H1 (cell line): ENCODE measurements at regions not wholly inside any gene's neighbourhood (a gene's known extent, or its start where the extent isn't known, plus 50 kb on each side); places are given as distances from the start of the nearest gene placed in this dataset.
A peak's percentile ranks its signal among the peaks of the same experiment; 100 is the strongest.

ENCODE experiments used
- CTCF ChIA-PET: fragments of 300-600 bp; sonication (Branson Sonifier 250); formaldehyde crosslinking; loops from one replicate; lab custom pipeline; 2021; ENCODE audit not compliant: partially characterized antibody; lab: Charles Lee
- POLR2A ChIA-PET: fragments of 300-600 bp; sonication (Branson Sonifier 250); formaldehyde crosslinking; loops from one replicate; lab custom pipeline; 2021; ENCODE audit warnings: inconsistent platforms; ENCODE audit not compliant: partially characterized antibody; lab: Charles Lee
- DNase-seq, 2 experiments: peaks; one replicate each; pipeline versions ENCODE4 v3.0.0 to v3.0.0-alpha.2; 2010 to 2022; ENCODE audit warnings: low spot score in 2 of 2, low read depth in 1 of 2, mixed read lengths in 1 of 2
- FAIRE-seq: peaks from 2 replicates; lab custom pipeline; 2011; peaks lifted over from hg19 to GRCh38; lab: Jason Lieb, UNC
- H2AFZ ChIP-seq: 2 replicates; pipeline ENCODE4 v1.8.1; 2012; ENCODE audit warnings: low read length, inconsistent platforms
- H2AK5ac ChIP-seq: 2 replicates; pipeline ENCODE4 v1.6.1; 2013; ENCODE audit warnings: low read depth, low read length
- H2BK120ac ChIP-seq: replicated peaks from 2 replicates; pipeline ENCODE3; 2013; ENCODE audit warnings: low read depth, low read length, inconsistent platforms
- H2BK12ac ChIP-seq: 2 replicates; pipeline ENCODE4 v1.6.1; 2013; ENCODE audit warnings: low read depth, low read length
- H2BK15ac ChIP-seq: 2 replicates; pipeline ENCODE4 v1.6.1; 2013; ENCODE audit warnings: low read length
- H2BK20ac ChIP-seq: 2 replicates; pipeline ENCODE4 v1.6.1; 2013; ENCODE audit warnings: low read length
- H2BK5ac ChIP-seq: 2 replicates; pipeline ENCODE4 v1.6.1; 2013; ENCODE audit warnings: low read depth, low read length
- H3K14ac ChIP-seq: 2 replicates; pipeline ENCODE4 v1.6.1; 2013; ENCODE audit warnings: inconsistent platforms; ENCODE audit not compliant: insufficient read length
- H3K18ac ChIP-seq: 2 replicates; pipeline ENCODE4 v1.6.1; 2013; ENCODE audit warnings: low read length; ENCODE audit errors: extremely low read depth
- H3K23ac ChIP-seq: 2 replicates; pipeline ENCODE4 v1.6.1; 2013; ENCODE audit warnings: inconsistent platforms; ENCODE audit not compliant: insufficient read length
- H3K23me2 ChIP-seq: 2 replicates; pipeline ENCODE4 v1.6.1; 2013; ENCODE audit warnings: low read depth, low read length
- H3K27ac ChIP-seq: 2 replicates; pipeline ENCODE4 v1.6.1; 2011; ENCODE audit warnings: low read depth, low read length, inconsistent platforms
- H3K27me3 ChIP-seq, 4 experiments: replicated peaks in 1 of 4; 1 replicate in 1 of 4; 2 replicates in 3 of 4; pipeline versions ENCODE4 v1.6.1 to v1.8.1; 2011 to 2013; ENCODE audit warnings: low read length in 3 of 4, mild to moderate bottlenecking in 3 of 4, inconsistent platforms in 2 of 4, mixed read lengths in 2 of 4, moderate library complexity in 1 of 4; ENCODE audit not compliant: control insufficient read depth in 3 of 4, insufficient read depth in 3 of 4; ENCODE audit errors: extremely low read depth in 1 of 4
- H3K36me3 ChIP-seq, 4 experiments: 2 replicates each; pipeline versions ENCODE4 v1.6.1 to v1.8.1; 2011 to 2013; ENCODE audit warnings: mild to moderate bottlenecking in 4 of 4, low read length in 3 of 4, moderate library complexity in 2 of 4, control low read depth in 1 of 4, inconsistent platforms in 1 of 4; ENCODE audit not compliant: insufficient read depth in 4 of 4, control insufficient read depth in 2 of 4
- H3K4ac ChIP-seq: replicated peaks from 2 replicates; pipeline ENCODE3; 2013; ENCODE audit warnings: low read length, low read depth, mixed read lengths, inconsistent platforms; ENCODE audit not compliant: insufficient read length
- H3K4me1 ChIP-seq, 4 experiments: replicated peaks in 1 of 4; 1 replicate in 1 of 4; 2 replicates in 3 of 4; pipeline versions ENCODE4 v1.6.1 to v1.8.1; 2011 to 2013; ENCODE audit warnings: low read length in 3 of 4, inconsistent platforms in 2 of 4, mixed read lengths in 1 of 4; ENCODE audit not compliant: insufficient read depth in 4 of 4, control insufficient read depth in 3 of 4
- H3K4me2 ChIP-seq, 2 experiments: 2 replicates each; pipeline versions ENCODE4 v1.6.1 to v1.8.1; 2011 to 2013; ENCODE audit warnings: low read depth in 2 of 2, low read length in 2 of 2, control low read depth in 1 of 2, inconsistent platforms in 1 of 2, mild to moderate bottlenecking in 1 of 2; ENCODE audit not compliant: insufficient read depth in 1 of 2
- H3K4me3 ChIP-seq, 4 experiments: fragments of 200-600, 300-600 bp in 1 of 4; sonication (generic), shearing (Covaris generic), sonication (Bioruptor Twin) in 1 of 4; 2 replicates each; pipeline versions ENCODE4 v1.5.1 to v1.8.1; 2011 to 2016; ENCODE audit warnings: low read length in 4 of 4, low read depth in 3 of 4, control low read depth in 2 of 4, inconsistent platforms in 2 of 4, mild to moderate bottlenecking in 2 of 4, mixed read lengths in 1 of 4, moderate library complexity in 1 of 4; ENCODE audit not compliant: insufficient read depth in 2 of 4; ENCODE audit errors: extremely low read depth in 1 of 4
- H3K56ac ChIP-seq: replicated peaks from 2 replicates; pipeline ENCODE3; 2013; ENCODE audit warnings: low read depth, mild to moderate bottlenecking, mixed read lengths, low read length, inconsistent platforms; ENCODE audit not compliant: insufficient read length
- H3K79me1 ChIP-seq: 2 replicates; pipeline ENCODE4 v1.6.1; 2013; ENCODE audit warnings: low read depth, low read length, control low read depth
- H3K79me2 ChIP-seq, 2 experiments: 2 replicates each; pipeline versions ENCODE4 v1.6.1 to v1.8.1; 2012 to 2013; ENCODE audit warnings: low read length in 2 of 2, mild to moderate bottlenecking in 2 of 2, inconsistent platforms in 1 of 2; ENCODE audit not compliant: insufficient read depth in 2 of 2, control insufficient read depth in 1 of 2
- H3K9ac ChIP-seq, 4 experiments: replicated peaks in 1 of 4; 1 replicate in 1 of 4; 2 replicates in 3 of 4; pipeline versions ENCODE4 v1.6.1 to v1.8.1; 2011 to 2013; ENCODE audit warnings: low read depth in 3 of 4, low read length in 3 of 4, control low read depth in 2 of 4, mild to moderate bottlenecking in 2 of 4, moderate library complexity in 2 of 4, inconsistent platforms in 1 of 4; ENCODE audit errors: extremely low read depth in 1 of 4
- H3K9me3 ChIP-seq, 2 experiments: 2 replicates each; pipeline versions ENCODE4 v1.6.1 to v1.8.1; 2012 to 2013; ENCODE audit warnings: mild to moderate bottlenecking in 2 of 2, moderate library complexity in 2 of 2, control low read depth in 1 of 2, inconsistent platforms in 1 of 2, low read depth in 1 of 2, low read length in 1 of 2, mixed read lengths in 1 of 2; ENCODE audit not compliant: insufficient read depth in 2 of 2
- H4K20me1 ChIP-seq, 2 experiments: replicated peaks in 1 of 2; 2 replicates each; pipeline versions ENCODE3 to v1.8.1; 2011 to 2013; ENCODE audit warnings: inconsistent platforms in 2 of 2, low read length in 2 of 2, mild to moderate bottlenecking in 1 of 2; ENCODE audit not compliant: insufficient read depth in 2 of 2, control insufficient read depth in 1 of 2
- H4K5ac ChIP-seq: 2 replicates; pipeline ENCODE4 v1.6.1; 2013; ENCODE audit warnings: low read length, low read depth, mixed read lengths, inconsistent platforms; ENCODE audit not compliant: insufficient read length
- H4K8ac ChIP-seq: 2 replicates; pipeline ENCODE4 v1.8.0; 2013; ENCODE audit warnings: mild to moderate bottlenecking, moderate library complexity, low read length, inconsistent platforms; ENCODE audit not compliant: insufficient read depth; ENCODE audit errors: extremely low read depth
- H4K91ac ChIP-seq: replicated peaks from 2 replicates; pipeline ENCODE3; 2013; ENCODE audit warnings: low read length, mixed read lengths, inconsistent platforms; ENCODE audit not compliant: insufficient read length
- BRCA1 ChIP-seq: IDR thresholded peaks from 2 replicates; pipeline ENCODE4 v1.6.1; 2012; ENCODE audit warnings: low read depth, low read length, improper control_type of control experiment
- GABPA ChIP-seq: IDR thresholded peaks from 2 replicates; pipeline ENCODE4 v1.6.1; 2011; ENCODE audit warnings: mild to moderate bottlenecking, low read length, moderate library complexity, borderline replicate concordance; ENCODE audit not compliant: insufficient read depth
- HDAC2 ChIP-seq, 2 experiments: fragments of 300-600 bp in 1 of 2; sonication (generic) in 1 of 2; IDR thresholded peaks; 2 replicates each; pipeline ENCODE4 v1.6.1; 2011 to 2012; ENCODE audit warnings: low read depth in 2 of 2, low read length in 2 of 2, mild to moderate bottlenecking in 2 of 2, moderate library complexity in 2 of 2, borderline replicate concordance in 1 of 2, inconsistent platforms in 1 of 2
- JUN ChIP-seq: IDR thresholded peaks from 2 replicates; pipeline ENCODE4 v1.6.1; 2011; ENCODE audit warnings: low read depth, mild to moderate bottlenecking, improper control_type of control experiment, low read length
- PHF8 ChIP-seq: fragments of 200-600 bp; sonication (generic); conservative IDR thresholded peaks from 2 replicates; pipeline ENCODE4 v1.7.1; 2012; ENCODE audit warnings: low read depth, mild to moderate bottlenecking, inconsistent platforms, low read length, moderate library complexity
- SIN3A ChIP-seq, 2 experiments: IDR thresholded peaks in 1 of 2; conservative IDR thresholded peaks in 1 of 2; 2 replicates each; pipeline ENCODE4 v1.6.1; 2011 to 2012; ENCODE audit warnings: low read length in 2 of 2, improper control_type of control experiment in 1 of 2, low read depth in 1 of 2, mild to moderate bottlenecking in 1 of 2
- SIX5 ChIP-seq: IDR thresholded peaks from 2 replicates; pipeline ENCODE4 v1.6.1; 2011; ENCODE audit warnings: mild to moderate bottlenecking, low read depth, low read length
- WGBS, 2 experiments: shearing (Covaris generic) in 1 of 2; methylation state at CpG; one replicate each; pipeline versions ENCODE4 v1.1.6 to v1.1.7; 2013 to 2015; ENCODE audit warnings: low lambda C conversion rate in 2 of 2, mixed read lengths in 2 of 2, inconsistent platforms in 1 of 2, low coverage in 1 of 2, missing lambda C conversion rate in 1 of 2; ENCODE audit not compliant: insufficient replicate concordance in 2 of 2, insufficient coverage in 1 of 2, insufficient read length in 1 of 2; ENCODE audit errors: extremely low coverage in 1 of 2, missing lambda C conversion rate in 1 of 2; 5-methylcytosine and 5-hydroxymethylcytosine counted together

DNA sequence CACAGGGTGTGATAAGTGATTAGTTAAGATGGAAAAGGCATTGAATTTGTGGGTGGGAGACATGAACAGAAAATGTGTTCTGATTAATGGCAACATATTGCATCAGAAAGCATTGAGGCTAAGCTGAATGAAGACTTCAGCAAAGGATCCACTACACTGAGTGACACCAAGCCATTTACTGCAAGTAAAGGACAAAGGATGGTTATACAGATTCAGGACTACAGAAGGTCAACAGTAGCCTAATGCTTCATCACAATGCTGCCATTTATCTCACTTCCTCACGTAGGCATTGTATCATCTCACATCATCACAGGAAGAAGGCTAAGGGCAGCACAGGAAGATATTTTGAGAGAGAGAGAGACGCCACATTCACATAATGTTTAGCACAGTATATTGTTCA lies 398.2 kb downstream of the COL12A1 start:
- POLR2A ChIA-PET, result no interaction called here
- no peak overlapping the region for H2BK5ac ChIP-seq
- no peaks in the 10 kb centered on the region for H3K23me2 ChIP-seq
- no peak overlapping the region for H3K27ac ChIP-seq
- no peaks in the 10 kb centered on the region for H3K27me3 ChIP-seq
- no peaks in the 10 kb centered on the region for H3K79me2 ChIP-seq
- 87% methylated on average over 2 of the region's 2 CpGs; no CpG with 5 or more reads in 1 of the 2 experiments for WGBS, 2 experiments
- H2AK5ac ChIP-seq, result no peak overlapping the region
- H3K36me3 ChIP-seq, result no peaks in the 10 kb centered on the region
- H3K9ac ChIP-seq, result no peak overlapping the region
- no peak overlapping the region for H4K5ac ChIP-seq
- FAIRE-seq, result no peak
- H4K91ac ChIP-seq, result no peak overlapping the region
- no peak overlapping the region for H4K8ac ChIP-seq
- TF ChIP-seq SIX5 (no peak), PHF8 (no peak), BRCA1 (no peak), HDAC2 (IDR thresholded peaks at IDR 0.05; ENCODE audit: borderline replicate concordance in 1 of 2, low read depth in 2 of 2, low read length in 2 of 2) (no peak), SIN3A (conservative IDR thresholded peaks at IDR 0.05 in 1 of 2, IDR thresholded peaks at IDR 0.05 in 1 of 2; ENCODE audit: low read depth in 1 of 2, low read length in 2 of 2) (no peak), JUN (no peak), GABPA (no peak)
- H2BK12ac ChIP-seq, result no peak overlapping the region
- H3K4me1 ChIP-seq, result no peaks in the 10 kb centered on the region
- no peaks in the 10 kb centered on the region for H4K20me1 ChIP-seq
- DNase-seq, result no peak
- no peak overlapping the region for H3K4me3 ChIP-seq
- CTCF ChIA-PET, result interaction anchor here (0.5 kb wide), 1 partner anchor 36 kb away, joined by 3 read pairs; no protein-coding TSS in a partner anchor
- H2AFZ ChIP-seq, result peak overlapping the region; percentile 75; the same call in 1 of the 2 replicates
- H3K14ac ChIP-seq, result no peak overlapping the region
- no peak overlapping the region for H3K4me2 ChIP-seq
- H2BK15ac ChIP-seq, result no peak overlapping the region
- H2BK120ac ChIP-seq, result no peak overlapping the region
- H2BK20ac ChIP-seq, result no peak overlapping the region
- no peak overlapping the region for H3K56ac ChIP-seq
- H3K4ac ChIP-seq, result no peak overlapping the region
- no peak overlapping the region for H3K18ac ChIP-seq
- no peak overlapping the region for H3K23ac ChIP-seq
- H3K79me1 ChIP-seq, result no peaks in the 10 kb centered on the region
- H3K9me3 ChIP-seq, result no peaks in the 10 kb centered on the region
